ENCODE measurements at regions not wholly inside any gene's neighbourhood (a gene's known extent, or its start where the extent isn't known, plus 50 kb on each side); places are given as distances from the start of the nearest gene placed in this dataset.
"Not testable (repeated sequence)": the region's sequence is repeated elsewhere in the genome, so short reads cannot be mapped to it uniquely, and the experiment has no call there.

GRCh38 chr1:186775881-186776560 lies 52.7 kb upstream of the PLA2G4A start:
- no peak for ATAC-seq

DNA sequence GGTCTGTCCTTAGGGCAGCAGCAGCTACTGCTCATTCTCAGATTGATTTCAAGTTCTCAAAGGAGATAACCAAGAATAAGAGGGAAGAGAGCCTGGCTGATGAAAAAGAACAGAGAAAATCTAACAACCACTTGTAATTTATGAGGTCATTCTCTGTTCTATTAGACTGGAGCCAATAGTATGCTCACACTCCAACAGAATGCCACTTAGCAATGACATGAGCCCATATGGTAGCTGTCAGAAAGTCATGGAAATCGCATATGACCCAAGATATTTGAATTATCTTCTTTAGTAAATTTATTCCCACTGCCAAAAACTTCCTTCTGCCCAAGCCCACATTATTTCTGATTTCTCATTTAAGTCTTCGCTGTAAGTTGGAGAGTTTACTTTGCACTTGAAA lies 53.7 kb upstream of the PLA2G4A start:
- ATAC-seq, result no peak

DNA sequence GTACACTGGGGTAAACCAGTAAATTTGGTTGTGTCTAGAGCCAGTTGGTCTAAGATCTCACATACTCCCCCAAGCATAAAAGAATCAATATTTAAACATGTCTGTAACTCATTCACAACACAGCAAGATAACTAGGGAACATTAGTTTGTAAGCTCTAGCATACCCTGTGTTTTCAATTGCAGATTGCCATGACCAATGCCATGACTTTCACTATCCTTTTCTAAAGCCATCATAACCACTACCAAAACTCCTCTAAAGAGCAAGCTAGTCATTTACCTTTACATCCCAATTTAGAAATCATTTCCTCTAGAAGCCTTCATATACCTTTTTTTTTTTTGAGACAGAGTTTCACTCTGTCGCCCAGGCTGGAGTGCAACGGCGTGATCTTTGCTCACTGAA lies 56.5 kb upstream of the PLA2G4A start:
- no peak for ATAC-seq

DNA sequence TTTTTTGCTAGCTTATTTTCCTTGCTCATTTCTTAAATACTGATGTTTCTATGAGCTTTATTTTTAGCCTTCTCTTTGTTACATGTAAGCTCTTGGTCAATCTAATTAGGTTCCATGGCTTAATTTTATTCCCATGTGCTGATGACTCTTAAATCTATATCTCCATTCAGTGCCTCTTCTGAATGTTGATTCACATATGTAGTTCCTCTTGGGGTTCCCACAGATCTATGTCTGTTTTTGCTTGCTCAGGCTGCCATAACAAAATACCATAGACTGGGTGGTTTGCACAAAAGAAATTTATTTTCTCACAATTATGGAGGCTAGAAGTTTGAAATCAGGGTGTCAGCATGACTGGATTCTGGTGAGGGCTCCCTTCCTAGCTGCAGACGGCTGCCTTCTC lies 58.3 kb upstream of the PLA2G4A start:
- no peak for ATAC-seq

- ATAC-seq, result no peak
These were observed 59.8 kb upstream of the PLA2G4A start for GRCh38 chr1:186768906-186769305.

GRCh38 chr1:186765446-186765845 lies 63.3 kb upstream of the PLA2G4A start:
- ATAC-seq, result no peak

GRCh38 chr1:186763107-186763506 lies 65.6 kb upstream of the PLA2G4A start:
- ATAC-seq, result peak; percentile 47 to 51

DNA sequence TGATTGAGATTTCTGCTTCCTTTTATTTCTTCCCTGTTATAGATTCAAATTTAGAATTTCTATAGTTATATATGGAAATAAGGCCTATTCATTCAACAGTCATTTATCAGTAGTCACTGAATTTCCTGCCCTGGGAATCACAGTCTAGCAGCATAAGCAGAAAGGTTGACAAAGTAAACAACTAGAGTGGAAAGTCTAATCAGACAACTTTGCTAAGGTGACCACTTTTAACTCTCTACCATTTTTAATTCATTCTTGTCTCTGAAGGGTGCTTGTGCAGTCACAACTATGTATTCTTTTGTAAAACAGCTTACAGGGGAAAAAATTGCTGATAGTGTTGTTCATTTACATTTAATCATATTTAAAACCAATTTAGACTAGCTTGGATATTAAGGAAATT lies 66.1 kb upstream of the PLA2G4A start:
- no peak for ATAC-seq

DNA sequence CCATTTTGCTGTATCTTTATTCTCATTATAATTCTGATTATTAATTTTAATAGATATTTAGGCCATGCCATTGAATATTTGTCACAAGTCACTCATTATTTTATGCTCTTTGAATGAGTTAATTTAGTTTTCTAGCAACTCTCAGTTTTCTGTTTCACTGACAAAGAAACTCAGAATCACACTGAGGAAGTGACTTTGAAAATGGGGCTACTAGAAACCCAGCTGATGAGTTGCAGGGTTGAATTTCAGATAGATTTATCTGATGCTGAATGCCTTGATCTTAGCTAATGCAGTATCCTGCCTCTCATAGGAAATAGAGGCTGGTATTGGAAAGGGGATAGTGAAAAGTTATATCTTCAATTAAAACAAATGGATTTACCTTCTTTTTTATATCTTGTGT lies 67.4 kb upstream of the PLA2G4A start:
- no peak for ATAC-seq

- peak in 1 of 2 donors; percentile 6 for ATAC-seq
These were observed 68.3 kb upstream of the PLA2G4A start for GRCh38 chr1:186760446-186760845.

GRCh38 chr1:186758896-186759606 lies 69.7 kb upstream of the PLA2G4A start:
- ATAC-seq, result not testable (repeated sequence)

DNA sequence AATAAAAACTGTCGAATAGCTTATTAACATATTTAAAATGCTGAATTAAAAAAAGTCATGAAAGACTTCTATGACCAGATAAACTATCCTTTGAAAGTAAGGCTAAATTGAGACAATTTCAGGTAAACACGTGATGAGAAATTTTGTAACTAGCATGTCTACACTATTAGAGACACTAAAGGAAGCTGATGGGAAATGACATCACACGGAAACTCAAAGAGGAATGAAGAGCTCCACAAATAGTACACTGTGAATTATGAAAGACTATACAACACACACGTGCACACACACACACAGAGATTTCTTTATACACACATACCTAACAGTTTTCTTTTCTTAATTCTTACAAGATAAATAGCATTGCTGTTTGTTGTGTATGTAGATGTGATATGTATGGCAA lies 70.9 kb upstream of the PLA2G4A start:
- ATAC-seq, result no peak

DNA sequence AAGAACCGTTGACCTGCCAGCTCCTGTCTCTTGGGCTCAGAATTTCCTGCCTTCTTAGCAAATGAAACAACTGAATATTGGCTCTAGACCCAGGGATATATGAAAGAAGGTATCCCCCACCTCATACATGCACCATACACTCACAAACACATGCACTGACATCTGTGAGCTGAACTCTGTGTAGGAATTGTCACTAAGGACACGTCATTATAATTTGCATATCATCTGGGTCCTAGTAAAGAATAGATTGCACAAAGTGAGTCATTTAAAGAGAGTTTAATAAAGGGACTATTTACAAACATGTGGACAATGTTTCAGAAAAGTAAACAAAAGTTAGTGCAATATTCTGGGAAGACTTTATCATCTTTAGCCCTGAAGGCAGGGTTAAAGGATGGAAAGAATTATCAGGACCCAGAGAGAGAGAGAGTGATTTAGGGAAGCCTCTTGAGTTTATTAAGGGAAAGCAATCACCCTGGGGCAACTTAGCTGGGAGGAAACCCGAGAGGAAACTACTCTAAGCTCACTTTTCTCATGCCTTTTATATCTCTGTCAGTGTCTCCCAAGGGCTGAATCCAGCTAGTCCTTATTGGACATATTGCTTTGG lies 74.1 kb upstream of the PLA2G4A start:
- no peak for ATAC-seq

GRCh38 chr1:186753241-186753640 lies 73.0 kb upstream of the PTGS2 start:
- no peak for ATAC-seq

GRCh38 chr1:186750257-186750656 lies 70.0 kb upstream of the PTGS2 start:
- no peak for ATAC-seq

GRCh38 chr1:186749820-186750219 lies 69.6 kb upstream of the PTGS2 start:
- no peak for ATAC-seq

- ATAC-seq, result no peak
These were observed 67.4 kb upstream of the PTGS2 start for GRCh38 chr1:186747661-186748060.

DNA sequence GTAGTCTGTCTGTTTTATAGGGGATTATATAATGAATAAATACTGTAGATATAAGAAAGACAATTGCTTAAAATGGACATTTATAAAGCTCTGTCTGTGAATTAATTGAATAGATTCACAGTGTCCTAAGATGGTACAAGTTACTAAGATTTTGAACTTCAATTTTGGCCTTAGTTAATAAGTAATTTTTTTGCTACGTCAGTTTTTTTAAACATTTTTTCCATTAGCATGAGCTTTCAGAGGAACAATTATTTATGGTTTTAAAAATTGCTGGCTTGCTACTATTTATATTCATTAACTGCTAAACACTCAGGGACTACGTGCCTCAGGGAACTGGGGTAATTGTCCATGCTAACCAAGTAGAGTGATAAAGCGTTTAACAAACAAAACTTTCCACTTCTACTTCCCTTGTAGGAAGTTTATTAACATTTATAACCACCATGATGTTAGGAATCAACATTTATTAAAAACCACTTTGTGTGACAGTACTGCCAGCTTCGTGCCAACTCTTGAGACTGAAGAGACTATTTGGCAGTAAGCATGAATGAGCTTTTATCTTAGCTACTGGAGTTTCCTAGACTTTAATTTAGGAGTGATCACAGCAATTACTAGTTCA lies 65.4 kb upstream of the PTGS2 start:
- no peak for ATAC-seq

- no peak for ATAC-seq
These were observed 61.4 kb upstream of the PTGS2 start for GRCh38 chr1:186741640-186742039.

DNA sequence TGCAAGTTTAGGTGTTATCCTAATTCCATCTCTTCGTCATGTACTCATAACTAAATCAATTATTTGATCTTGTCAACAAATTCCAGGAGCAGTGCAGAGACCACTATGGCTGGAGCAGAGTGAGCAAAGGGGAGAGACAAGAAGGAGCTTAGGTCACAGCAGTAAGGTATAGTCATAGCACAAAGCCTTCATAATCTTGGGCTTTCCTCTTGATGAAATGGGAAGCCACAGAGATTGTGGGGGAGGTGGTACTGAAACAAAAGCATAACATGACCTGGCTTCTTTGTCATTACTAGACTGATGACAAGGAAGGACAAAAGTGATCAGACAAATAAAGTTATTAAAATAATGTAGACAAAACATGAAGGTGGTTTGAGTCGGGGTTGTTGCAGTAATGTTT lies 60.1 kb upstream of the PTGS2 start:
- ATAC-seq, result peak; percentile 19 to 42

- no peak for ATAC-seq
These were observed 59.3 kb upstream of the PTGS2 start for GRCh38 chr1:186739515-186739914.

- ATAC-seq, result peak; percentile 77 to 83
These were observed 58.7 kb upstream of the PTGS2 start for GRCh38 chr1:186738926-186739325.

- ATAC-seq, result no peak
These were observed 56.9 kb upstream of the PTGS2 start for GRCh38 chr1:186736971-186737685.
